CD4-positive, CD25-positive, alpha-beta regulatory T cell (primary cell): ENCODE measurements at regions not wholly inside any gene's neighbourhood (a gene's known extent, or its start where the extent isn't known, plus 50 kb on each side); places are given as distances from the start of the nearest gene placed in this dataset.
"Not testable (repeated sequence)": the region's sequence is repeated elsewhere in the genome, so short reads cannot be mapped to it uniquely, and the experiment has no call there.

Experiments
- ATAC-seq, 2 donors: fragments of 150-1000 bp; cut with Tn5 transposase; one replicate each; pipeline ENCODE4 v1.10.0; 2021; ENCODE audit warnings: low read depth in 2 of 2, moderate number of reproducible peaks in 2 of 2, moderate library complexity in 1 of 2
- DNase-seq, 3 donors: peaks; one replicate each; pipeline versions ENCODE4 v3.0.0 to v3.0.0-alpha.2; 2012 to 2022; ENCODE audit warnings: mixed read lengths in 1 of 3
- H3K27ac ChIP-seq: one replicate; pipeline ENCODE4 v1.7.0; 2013; ENCODE audit warnings: mild to moderate bottlenecking, low read length; ENCODE audit not compliant: insufficient read depth, poor library complexity, severe bottlenecking
- H3K27me3 ChIP-seq: one replicate; pipeline ENCODE4 v1.7.0; 2013; ENCODE audit warnings: low read length; ENCODE audit not compliant: control insufficient read depth, insufficient read depth
- H3K36me3 ChIP-seq: one replicate; pipeline ENCODE4 v1.7.0; 2013; ENCODE audit warnings: mild to moderate bottlenecking, low read length, moderate library complexity; ENCODE audit not compliant: control insufficient read depth, insufficient read depth
- H3K4me1 ChIP-seq: 2 replicates; pipeline ENCODE4 v1.7.0; 2013; ENCODE audit warnings: mild to moderate bottlenecking, low read length; ENCODE audit not compliant: insufficient read depth, control insufficient read depth, poor library complexity, severe bottlenecking
- H3K4me3 ChIP-seq: one replicate; pipeline ENCODE4 v1.7.0; 2013; ENCODE audit warnings: low read depth, mild to moderate bottlenecking, low read length, moderate library complexity
- H3K9me3 ChIP-seq, 2 experiments: 1 replicate in 1 of 2; 2 replicates in 1 of 2; pipeline ENCODE4 v1.7.0; 2013; ENCODE audit warnings: low read length in 2 of 2, mild to moderate bottlenecking in 1 of 2, moderate library complexity in 1 of 2; ENCODE audit not compliant: control insufficient read depth in 2 of 2
- H3K27ac Mint-ChIP-seq, 3 donors: one replicate each; pipeline ENCODE4 v1.8.0; 2020 to 2022; ENCODE audit warnings: mild to moderate bottlenecking in 3 of 3, mixed read lengths in 3 of 3, moderate library complexity in 2 of 3
- H3K27me3 Mint-ChIP-seq: one replicate; pipeline ENCODE4 v1.8.0; 2022; ENCODE audit warnings: mild to moderate bottlenecking, mixed read lengths
- H3K36me3 Mint-ChIP-seq: one replicate; pipeline ENCODE4 v1.8.0; 2020; ENCODE audit warnings: mixed read lengths
- H3K4me1 Mint-ChIP-seq, 4 donors: one replicate each; pipeline ENCODE4 v1.8.0; 2020 to 2022; ENCODE audit warnings: mixed read lengths in 4 of 4, mild to moderate bottlenecking in 1 of 4
- H3K4me3 Mint-ChIP-seq, 4 donors: one replicate each; pipeline ENCODE4 v1.8.0; 2020 to 2022; ENCODE audit warnings: mild to moderate bottlenecking in 4 of 4, mixed read lengths in 4 of 4, moderate library complexity in 3 of 4
- H3K9me3 Mint-ChIP-seq, 7 donors: one replicate each; pipeline ENCODE4 v1.8.0; 2020 to 2022; ENCODE audit warnings: mixed read lengths in 7 of 7, mild to moderate bottlenecking in 3 of 7, moderate library complexity in 2 of 7

DNA sequence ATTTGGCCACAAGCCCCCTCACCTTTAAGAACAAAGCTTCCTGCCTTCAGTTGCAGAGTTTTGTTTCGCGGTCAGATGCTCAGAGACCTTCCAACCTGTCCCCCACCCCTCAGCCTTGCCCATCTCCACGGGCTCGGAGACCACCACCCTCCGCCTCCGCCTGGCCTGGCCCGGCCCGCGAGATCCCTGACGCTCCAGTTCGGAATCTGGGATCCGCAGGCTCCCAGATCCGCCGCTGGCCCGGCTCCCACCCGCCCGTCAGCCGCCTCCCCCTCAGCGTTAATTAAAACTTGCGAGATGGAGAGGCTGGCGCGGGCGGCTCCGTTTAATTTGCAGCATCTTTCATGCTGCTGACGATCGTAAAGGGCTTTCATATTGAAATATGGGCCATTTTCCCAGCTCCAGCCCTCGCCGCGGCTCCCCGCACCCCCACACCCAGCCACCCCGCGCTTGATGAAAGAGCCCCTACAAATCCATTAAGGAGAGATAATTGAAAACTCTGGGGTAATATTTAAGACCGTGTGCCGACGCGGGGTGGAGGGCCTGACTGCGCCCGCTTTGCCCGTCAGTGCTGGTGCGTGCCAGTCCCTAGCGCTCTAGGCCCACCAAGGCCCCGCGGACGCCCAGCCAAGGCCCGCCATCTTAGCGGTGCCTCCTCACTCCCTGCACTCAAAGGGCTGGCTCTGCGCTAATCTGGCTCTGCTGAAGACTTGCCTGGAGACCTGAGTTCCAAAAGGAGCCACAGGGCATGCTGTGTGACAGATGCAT, 940.7 kb upstream of the DEFB115 start:
- not testable (repeated sequence) for H3K9me3 ChIP-seq, ATAC-seq, H3K4me1 Mint-ChIP-seq, H3K27ac Mint-ChIP-seq, H3K36me3 ChIP-seq, DNase-seq, H3K9me3 Mint-ChIP-seq, H3K4me3 Mint-ChIP-seq, H3K36me3 Mint-ChIP-seq, H3K27ac ChIP-seq, H3K4me1 ChIP-seq, H3K4me3 ChIP-seq, H3K27me3 ChIP-seq
- peaks cover 16% of the 10 kb centered on the region for H3K27me3 Mint-ChIP-seq

GRCh38 chr20:30333744-30334143, 923.7 kb upstream of the DEFB115 start:
- ATAC-seq = not testable (repeated sequence)

DNA sequence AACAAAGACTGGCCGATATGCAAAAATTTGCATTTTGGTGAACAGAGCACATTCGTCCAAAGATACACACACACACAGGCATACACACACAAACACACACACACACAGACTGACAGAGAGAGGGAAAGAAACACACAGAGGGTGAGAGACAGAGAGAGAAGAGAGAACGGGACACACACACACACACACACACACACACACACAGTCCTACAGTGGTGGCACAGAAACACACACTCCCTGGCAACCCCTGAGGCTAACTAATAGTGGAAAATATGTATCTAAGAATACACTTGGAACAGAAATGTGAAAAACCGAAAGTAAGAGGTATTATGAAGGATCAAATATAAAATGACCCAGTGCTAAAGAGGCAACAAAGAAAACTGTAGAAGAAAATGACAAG, 919.9 kb upstream of the DEFB115 start:
- H3K27me3 ChIP-seq, H3K4me3 Mint-ChIP-seq, H3K4me3 ChIP-seq, ATAC-seq, DNase-seq, H3K27me3 Mint-ChIP-seq, H3K9me3 Mint-ChIP-seq, H3K4me1 Mint-ChIP-seq, H3K36me3 ChIP-seq, H3K4me1 ChIP-seq, H3K9me3 ChIP-seq, H3K36me3 Mint-ChIP-seq, H3K27ac ChIP-seq: not testable (repeated sequence)
- peak overlapping the region in 1 of 3 donors; percentile 74 for H3K27ac Mint-ChIP-seq

More at GRCh38 chr20:30333744-30334143, 923.7 kb upstream of the DEFB115 start:
- H3K4me3 Mint-ChIP-seq, H3K27me3 ChIP-seq, H3K4me3 ChIP-seq, H3K36me3 Mint-ChIP-seq, H3K4me1 Mint-ChIP-seq, H3K4me1 ChIP-seq, H3K27ac Mint-ChIP-seq, H3K9me3 ChIP-seq, DNase-seq, H3K36me3 ChIP-seq, H3K9me3 Mint-ChIP-seq, H3K27ac ChIP-seq, H3K27me3 Mint-ChIP-seq: not testable (repeated sequence)

DNA sequence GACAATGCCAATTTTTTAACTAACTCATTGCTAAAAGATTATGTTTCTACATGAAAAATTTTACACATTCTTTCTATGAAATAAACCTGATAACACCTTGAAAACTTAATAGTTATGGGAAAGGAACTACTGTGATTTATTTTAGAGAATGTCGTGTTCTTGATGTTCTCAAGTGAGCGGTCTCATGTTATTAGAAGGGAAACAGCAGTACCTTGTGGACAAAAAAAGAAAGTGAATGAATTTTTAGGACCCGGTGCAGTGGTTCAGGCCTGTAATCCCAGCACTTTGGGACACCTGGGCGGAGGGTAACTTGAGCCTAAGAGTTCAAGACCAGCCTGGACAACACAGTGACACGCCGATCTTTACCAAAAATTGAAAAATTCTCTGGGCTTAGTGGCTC, 908.5 kb upstream of the DEFB115 start:
- DNase-seq = peak in 1 of 3 donors; percentile 2
- ATAC-seq, H3K4me1 ChIP-seq, H3K36me3 ChIP-seq, H3K4me1 Mint-ChIP-seq, H3K27ac Mint-ChIP-seq, H3K9me3 ChIP-seq, H3K27ac ChIP-seq, H3K4me3 ChIP-seq, H3K27me3 ChIP-seq, H3K36me3 Mint-ChIP-seq, H3K27me3 Mint-ChIP-seq, H3K4me3 Mint-ChIP-seq, H3K9me3 Mint-ChIP-seq: not testable (repeated sequence)

DNA sequence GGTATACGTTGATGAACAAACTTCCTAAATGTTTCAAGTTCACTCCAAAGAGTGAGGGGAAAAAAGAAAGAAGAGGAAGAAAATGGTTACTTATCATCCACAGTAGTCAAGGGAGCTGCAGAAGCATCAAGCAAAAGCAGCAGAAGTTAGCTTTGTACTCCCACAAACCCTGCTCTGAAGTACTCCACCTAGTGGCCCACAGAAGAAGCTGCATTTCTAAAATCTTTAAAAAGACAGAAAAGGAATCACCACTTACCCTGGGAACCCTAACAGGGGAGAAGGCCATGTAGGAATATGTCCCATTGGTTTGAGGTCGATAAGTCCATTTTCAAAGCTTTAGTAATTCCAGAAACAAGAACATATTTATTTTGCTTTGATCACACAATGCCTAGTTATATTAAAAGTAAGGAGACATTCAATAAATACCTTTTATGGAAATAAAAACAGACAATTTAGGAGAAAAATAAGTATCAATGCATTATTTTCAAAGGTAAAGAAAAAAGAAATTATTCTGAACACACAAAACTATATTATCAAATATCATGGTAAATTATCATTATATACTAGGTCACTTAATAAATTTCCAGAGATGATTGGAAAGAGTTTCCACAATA, 900.5 kb upstream of the DEFB115 start:
- H3K4me3 ChIP-seq, DNase-seq: not testable (repeated sequence)

GRCh38 chr20:30361756-30362155, 895.7 kb upstream of the DEFB115 start:
- not testable (repeated sequence) for DNase-seq, ATAC-seq, H3K9me3 Mint-ChIP-seq, H3K36me3 ChIP-seq, H3K27ac ChIP-seq, H3K4me3 Mint-ChIP-seq, H3K27me3 Mint-ChIP-seq, H3K36me3 Mint-ChIP-seq, H3K4me1 Mint-ChIP-seq, H3K27ac Mint-ChIP-seq, H3K27me3 ChIP-seq, H3K4me3 ChIP-seq, H3K9me3 ChIP-seq, H3K4me1 ChIP-seq

More for the DNA sequence above, 900.5 kb upstream of the DEFB115 start:
- H3K4me1 Mint-ChIP-seq, H3K36me3 Mint-ChIP-seq, H3K9me3 Mint-ChIP-seq, H3K4me3 Mint-ChIP-seq, H3K27me3 Mint-ChIP-seq, H3K4me1 ChIP-seq, H3K36me3 ChIP-seq, H3K27me3 ChIP-seq, H3K27ac ChIP-seq, H3K9me3 ChIP-seq, ATAC-seq, H3K27ac Mint-ChIP-seq: not testable (repeated sequence)

DNA sequence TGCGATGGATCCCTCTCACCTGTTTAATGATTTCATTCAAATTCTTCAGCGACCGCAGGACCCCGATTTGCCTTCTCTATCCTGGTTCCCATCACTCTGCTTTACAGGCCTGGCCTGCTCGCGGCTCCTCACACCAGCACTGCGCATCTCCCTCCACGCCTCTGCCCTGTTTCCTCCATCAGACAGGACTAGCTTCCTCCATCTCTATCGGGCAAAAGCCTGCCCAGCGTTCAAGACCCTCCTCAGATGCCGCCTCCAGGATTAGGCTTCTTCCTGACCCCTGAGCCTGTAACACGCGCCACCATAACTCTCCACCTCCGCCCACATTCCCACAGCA, 881.1 kb upstream of the DEFB115 start:
- H3K27me3 Mint-ChIP-seq, ATAC-seq, H3K36me3 ChIP-seq, H3K9me3 Mint-ChIP-seq, H3K36me3 Mint-ChIP-seq, DNase-seq, H3K4me1 ChIP-seq, H3K9me3 ChIP-seq, H3K27me3 ChIP-seq: not testable (repeated sequence)
- Mint-ChIP-seq H3K27ac (peak overlapping the region; percentile 35 to 100 (median 97)), H3K4me1 (peaks cover 13 to 42% (median 21%) of the 10 kb centered on the region in 4 donors), H3K4me3 (peak overlapping the region; percentile 26 to 97 (median 90))
- Histone ChIP-seq H3K4me3 (peak overlapping the region; percentile 53), H3K27ac (peak overlapping the region; percentile 83)
